ENCODE measurements at regions not wholly inside any gene's neighbourhood (a gene's known extent, or its start where the extent isn't known, plus 50 kb on each side); places are given as distances from the start of the nearest gene placed in this dataset.

DNA sequence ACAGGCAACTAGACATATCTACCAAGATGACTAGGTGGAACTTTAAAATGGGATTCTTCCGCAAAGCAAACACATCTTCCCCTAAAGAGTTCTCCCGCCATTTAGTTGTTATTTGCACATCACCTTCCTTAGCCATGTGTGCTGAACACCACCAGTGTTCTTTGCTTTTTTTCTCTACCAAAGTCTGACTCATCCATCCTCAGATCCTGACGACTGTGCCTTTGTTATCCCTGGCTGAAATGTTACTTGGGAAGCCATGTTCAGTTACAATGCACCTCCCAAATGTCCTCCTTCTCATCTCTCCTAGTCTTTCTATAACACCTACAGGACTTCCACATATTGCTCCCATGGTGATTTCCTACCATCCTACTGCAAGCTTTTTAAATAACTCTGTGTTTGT is 593.5 kb upstream of the ARID1B start:
- ChIA-PET POLR2A (no interaction called here), CTCF (no interaction called here), RAD21 (ENCODE audit: low non-redundant PET in 1 of 2, low total read pairs in 2 of 2, uncharacterized antibody in 2 of 2, unreplicated experiment in 2 of 2) (no interaction called here)
- ATAC-seq (no peak), DNase-seq (ENCODE audit: low read depth, low spot score) (no peak)
- no peaks in the 10 kb centered on the region for H3K36me3 ChIP-seq (ENCODE audit: control insufficient read depth in 1 of 2, insufficient read depth in 2 of 2, low read length in 2 of 2)
- H3K4me1 ChIP-seq (ENCODE audit: control insufficient read depth in 1 of 2, insufficient read depth in 2 of 2, low read length in 2 of 2): no peaks in the 10 kb centered on the region
- H4K20me1 ChIP-seq (ENCODE audit: insufficient read depth): no peaks in the 10 kb centered on the region
- H3K9me3 ChIP-seq (ENCODE audit: control insufficient read depth in 1 of 2, insufficient read depth in 1 of 2, low read depth in 1 of 2, low read length in 2 of 2): no peaks in the 10 kb centered on the region
- no peaks in the 10 kb centered on the region for H3K9me2 ChIP-seq (ENCODE audit: insufficient read depth)
- intact Hi-C loops (cut with micrococcal nuclease): no loop called here
- H3K4me2 ChIP-seq (ENCODE audit: low read length): no peak overlapping the region
- no peak overlapping the region for H3K27ac ChIP-seq (ENCODE audit: low read depth, low read length)
- no peak overlapping the region for H3K9ac ChIP-seq (ENCODE audit: low read length)
- TF ChIP-seq POLR2A (IDR thresholded peaks at IDR 0.05; ENCODE audit: borderline replicate concordance, extremely low read depth, insufficient read depth, insufficient read length) (no peak), ZFX (IDR thresholded peaks at IDR 0.05) (no peak), EGR1 (IDR thresholded peaks at IDR 0.05; ENCODE audit: low read depth) (no peak), RAD21 (IDR thresholded peaks at IDR 0.05; ENCODE audit: low read depth) (no peak), SRF (IDR thresholded peaks at IDR 0.05; ENCODE audit: low read depth) (no peak), SP1 (IDR thresholded peaks at IDR 0.05; ENCODE audit: low read depth) (no peak), SIN3A (IDR thresholded peaks at IDR 0.05; ENCODE audit: low read depth) (no peak), YY1 (IDR thresholded peaks at IDR 0.05; ENCODE audit: extremely low read depth, insufficient replicate concordance, low read depth, low read length) (no peak), CBX3 (IDR thresholded peaks at IDR 0.05; ENCODE audit: low read depth) (no peak), POLR2AphosphoS5 (IDR thresholded peaks at IDR 0.05; ENCODE audit: low read depth, low read length) (no peak), TCF7L2 (IDR thresholded peaks at IDR 0.05; ENCODE audit: borderline replicate concordance, extremely low read depth, insufficient read depth, insufficient read length) (no peak), JUND (IDR thresholded peaks at IDR 0.05) (no peak), FOSL1 (IDR thresholded peaks at IDR 0.05; ENCODE audit: low read depth) (no peak), EZH2phosphoT487 (IDR thresholded peaks at IDR 0.05; ENCODE audit: borderline replicate concordance) (no peak), ELF1 (IDR thresholded peaks at IDR 0.05; ENCODE audit: borderline replicate concordance, low read depth) (no peak)
- TF ChIP-seq, protein P1, sequence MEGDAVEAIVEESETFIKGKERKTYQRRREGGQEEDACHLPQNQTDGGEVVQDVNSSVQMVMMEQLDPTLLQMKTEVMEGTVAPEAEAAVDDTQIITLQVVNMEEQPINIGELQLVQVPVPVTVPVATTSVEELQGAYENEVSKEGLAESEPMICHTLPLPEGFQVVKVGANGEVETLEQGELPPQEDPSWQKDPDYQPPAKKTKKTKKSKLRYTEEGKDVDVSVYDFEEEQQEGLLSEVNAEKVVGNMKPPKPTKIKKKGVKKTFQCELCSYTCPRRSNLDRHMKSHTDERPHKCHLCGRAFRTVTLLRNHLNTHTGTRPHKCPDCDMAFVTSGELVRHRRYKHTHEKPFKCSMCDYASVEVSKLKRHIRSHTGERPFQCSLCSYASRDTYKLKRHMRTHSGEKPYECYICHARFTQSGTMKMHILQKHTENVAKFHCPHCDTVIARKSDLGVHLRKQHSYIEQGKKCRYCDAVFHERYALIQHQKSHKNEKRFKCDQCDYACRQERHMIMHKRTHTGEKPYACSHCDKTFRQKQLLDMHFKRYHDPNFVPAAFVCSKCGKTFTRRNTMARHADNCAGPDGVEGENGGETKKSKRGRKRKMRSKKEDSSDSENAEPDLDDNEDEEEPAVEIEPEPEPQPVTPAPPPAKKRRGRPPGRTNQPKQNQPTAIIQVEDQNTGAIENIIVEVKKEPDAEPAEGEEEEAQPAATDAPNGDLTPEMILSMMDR (IDR thresholded peaks at IDR 0.05 in 2 of 3, conservative IDR thresholded peaks at IDR 0.05 in 1 of 3; ENCODE audit: borderline replicate concordance in 1 of 3, insufficient read depth in 1 of 3, low read depth in 2 of 3, low read length in 2 of 3): no peak
- TF ChIP-seq, protein P2, sequence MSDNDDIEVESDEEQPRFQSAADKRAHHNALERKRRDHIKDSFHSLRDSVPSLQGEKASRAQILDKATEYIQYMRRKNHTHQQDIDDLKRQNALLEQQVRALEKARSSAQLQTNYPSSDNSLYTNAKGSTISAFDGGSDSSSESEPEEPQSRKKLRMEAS (IDR thresholded peaks at IDR 0.05): no peak
- TF ChIP-seq, protein P3, sequence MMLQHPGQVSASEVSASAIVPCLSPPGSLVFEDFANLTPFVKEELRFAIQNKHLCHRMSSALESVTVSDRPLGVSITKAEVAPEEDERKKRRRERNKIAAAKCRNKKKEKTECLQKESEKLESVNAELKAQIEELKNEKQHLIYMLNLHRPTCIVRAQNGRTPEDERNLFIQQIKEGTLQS (IDR thresholded peaks at IDR 0.05): no peak
- no peaks in the 10 kb centered on the region for H3K27me3 ChIP-seq (ENCODE audit: insufficient read depth, low read length)
- no peak overlapping the region for H2AFZ ChIP-seq (ENCODE audit: low read depth, low read length, poor library complexity, severe bottlenecking)
- no TSS peak for BruUV-seq (replicated peaks)
- no peak overlapping the region for H3K4me3 ChIP-seq (replicated peaks in 1 of 2; ENCODE audit: low read depth in 1 of 2, low read length in 2 of 2)
- no peaks in the 10 kb centered on the region for H3K79me2 ChIP-seq (ENCODE audit: insufficient read depth, low read length)
